ENCODE measurements at regions not wholly inside any gene's neighbourhood (a gene's known extent, or its start where the extent isn't known, plus 50 kb on each side); places are given as distances from the start of the nearest gene placed in this dataset.

DNA sequence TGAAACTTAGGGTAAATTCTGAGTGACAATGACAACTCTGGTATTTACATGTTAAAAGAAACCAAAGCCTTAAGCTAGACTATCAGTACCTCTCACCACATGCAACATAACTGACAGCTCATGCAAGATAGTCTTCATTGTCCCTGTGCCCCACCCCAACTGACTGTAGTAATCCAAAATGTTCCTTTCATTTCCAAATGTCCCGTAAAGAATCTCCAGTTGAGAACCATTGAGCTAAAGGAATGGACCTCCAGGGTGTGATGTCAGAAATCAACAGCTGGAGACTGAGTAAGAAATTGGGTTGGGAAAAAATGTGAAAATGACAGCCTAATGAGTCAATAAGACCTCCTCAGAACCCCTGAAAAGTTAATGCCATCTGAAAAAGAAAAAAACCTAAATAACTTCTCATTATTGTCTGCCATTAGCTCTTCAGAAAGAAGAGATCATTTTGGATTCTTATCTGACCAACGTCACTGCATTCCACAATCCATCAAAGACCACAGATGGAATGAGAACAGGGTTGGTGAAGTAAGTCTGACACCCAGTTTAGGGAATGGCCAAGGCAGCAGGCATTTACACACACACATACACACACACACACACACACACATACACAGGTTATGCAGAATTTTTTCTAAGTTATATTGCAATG is 51.7 kb upstream of the ACVR2A start:
- no peak for DNase-seq

DNA sequence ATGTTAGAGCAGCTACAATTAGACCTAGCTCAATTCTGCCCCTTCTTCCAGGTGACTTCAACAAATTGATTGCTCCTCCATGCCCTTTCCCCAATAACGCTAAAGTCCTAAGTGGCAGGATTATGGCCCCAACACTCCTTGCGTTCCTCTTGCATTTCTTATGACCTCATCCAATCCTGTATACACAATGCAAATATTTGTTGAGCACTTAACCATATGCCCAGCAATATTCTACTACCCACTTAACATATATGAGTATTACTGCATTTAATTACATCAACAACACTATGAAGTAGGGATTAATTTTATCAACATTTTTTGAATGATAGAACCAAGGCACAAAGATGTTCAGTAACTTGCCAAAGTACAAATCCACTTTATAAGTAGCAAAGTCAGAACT is 54.2 kb upstream of the ACVR2A start:
- DNase-seq: no peak

DNA sequence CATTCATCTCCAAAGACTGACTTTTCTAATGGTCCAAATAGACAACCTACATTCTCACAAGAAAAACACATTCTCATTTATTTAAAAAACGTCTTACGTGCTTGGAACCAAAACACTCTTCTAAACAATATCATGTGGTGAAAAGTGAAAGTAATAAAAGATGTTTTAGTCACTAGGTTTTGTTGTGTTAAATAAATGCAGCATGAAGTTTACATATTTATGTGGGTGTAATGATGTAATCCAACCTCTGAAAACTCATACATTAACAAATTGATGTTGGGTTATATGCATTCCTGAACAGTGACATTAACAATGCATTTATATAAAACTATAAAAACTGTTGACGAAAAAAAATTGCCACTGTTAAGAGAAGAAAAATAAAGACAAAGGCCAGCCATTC is 55.1 kb upstream of the ACVR2A start:
- DNase-seq: no peak

DNA sequence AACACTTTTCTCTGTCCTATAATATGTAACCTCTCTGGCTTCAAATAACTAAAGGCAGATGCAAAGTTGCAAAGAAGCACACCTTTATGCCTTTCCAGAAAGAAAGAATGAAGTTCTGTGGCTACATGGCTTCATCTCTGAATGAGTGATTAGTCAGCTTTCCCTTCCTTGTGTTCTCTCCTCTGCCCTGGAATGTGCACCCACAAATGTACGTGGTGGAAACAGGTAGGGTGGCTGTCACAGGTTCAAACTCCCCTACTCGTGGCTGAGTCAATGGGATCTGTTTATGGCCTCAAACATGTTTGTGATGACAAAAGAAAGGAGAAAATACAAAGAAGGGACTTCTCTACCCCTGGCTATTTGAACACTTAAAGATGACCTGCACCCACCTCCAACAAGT is 55.5 kb upstream of the ACVR2A start:
- DNase-seq: no peak

DNA sequence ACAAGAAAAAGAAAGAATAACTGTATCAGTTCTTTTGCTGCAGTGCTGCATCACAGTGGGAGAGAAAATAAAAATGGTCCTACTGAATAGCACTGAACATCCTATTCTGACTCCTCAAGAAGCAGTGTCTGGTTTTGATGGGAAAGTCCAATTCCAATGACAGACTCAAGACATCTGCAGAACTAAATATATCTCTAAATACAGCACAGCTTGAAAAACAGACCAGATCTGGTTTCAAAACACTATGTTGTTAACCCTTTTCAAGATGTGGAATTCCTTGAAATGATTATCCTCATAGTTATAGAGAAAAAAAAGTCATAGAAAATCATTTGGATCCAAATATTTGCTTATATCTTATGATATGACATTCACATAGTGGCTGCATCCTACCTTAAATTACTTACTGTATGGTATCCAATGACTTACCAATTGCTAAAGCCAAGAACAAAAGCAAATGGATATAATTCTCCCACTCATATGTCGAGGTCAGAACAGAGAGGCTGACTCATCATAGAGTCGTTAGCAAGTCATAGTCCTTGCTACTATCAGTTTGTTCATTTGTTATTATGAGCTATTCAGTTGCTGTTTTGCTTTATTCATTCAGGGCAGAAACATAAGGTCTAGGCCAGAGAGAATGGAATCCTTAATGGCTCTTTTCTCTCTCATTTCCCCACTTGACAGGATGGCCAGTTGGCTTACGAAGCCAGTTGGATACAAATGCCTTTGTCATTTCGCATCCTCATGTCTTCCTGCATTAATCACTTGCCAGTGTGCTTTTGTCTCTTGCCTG is 62.5 kb upstream of the ACVR2A start:
- DNase-seq: peak; percentile 77

DNA sequence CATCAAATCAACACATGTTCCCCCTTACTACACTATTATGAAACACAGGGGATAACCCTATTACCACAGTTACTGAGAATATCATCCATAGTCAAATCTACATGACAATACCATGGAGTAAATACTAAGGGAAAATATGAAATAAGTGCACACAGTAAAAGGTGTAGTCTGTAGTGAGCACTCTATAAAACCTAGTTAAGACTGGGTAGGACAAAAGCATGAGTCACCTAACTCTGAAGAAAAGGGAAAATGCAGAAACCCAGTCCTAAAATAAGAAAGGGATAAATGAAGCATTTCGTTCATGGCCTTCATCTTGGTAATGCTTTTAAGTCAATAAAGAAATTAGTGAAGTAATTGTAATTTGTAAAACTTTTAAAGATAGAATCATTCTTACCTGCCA is 65.4 kb upstream of the ACVR2A start:
- no peak for DNase-seq

DNA sequence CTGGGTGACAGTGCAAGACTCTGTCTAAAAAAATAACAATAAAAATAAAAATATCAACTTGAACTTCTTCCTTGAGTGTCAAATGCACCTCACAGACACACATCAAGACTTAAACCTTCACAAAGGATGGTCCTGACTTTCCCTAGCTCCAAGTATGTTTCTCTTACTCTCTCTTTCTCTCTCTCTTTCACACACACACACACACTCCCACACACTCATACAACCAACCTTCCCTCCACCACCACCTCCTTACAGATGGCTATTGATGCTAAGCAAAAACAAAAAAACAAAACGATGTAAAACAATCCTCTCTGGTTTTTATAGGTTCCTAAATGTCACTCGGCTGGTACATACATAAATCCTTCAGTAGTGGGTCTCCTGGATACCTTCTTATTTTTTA is 67.4 kb upstream of the ACVR2A start:
- DNase-seq: no peak

DNA sequence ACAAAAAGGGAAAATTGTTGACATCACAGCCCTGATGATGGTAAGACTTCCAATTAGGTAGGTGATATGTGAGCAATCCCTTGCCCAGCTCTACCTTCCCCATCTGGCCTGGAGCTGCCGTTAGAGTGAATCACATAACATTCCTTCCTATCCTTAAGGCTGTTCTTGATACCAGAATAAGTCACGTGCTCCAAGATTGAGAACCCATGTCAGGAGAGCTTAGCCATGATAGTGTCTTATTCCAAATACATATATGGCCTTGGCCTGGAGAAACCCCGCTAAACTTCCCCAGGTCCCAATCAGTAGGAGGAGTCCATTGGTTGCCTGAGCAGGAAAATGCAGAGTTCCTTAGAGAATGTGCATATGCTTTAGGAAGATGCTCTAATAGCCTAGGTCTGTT is 70.0 kb upstream of the ACVR2A start:
- DNase-seq: no peak

DNA sequence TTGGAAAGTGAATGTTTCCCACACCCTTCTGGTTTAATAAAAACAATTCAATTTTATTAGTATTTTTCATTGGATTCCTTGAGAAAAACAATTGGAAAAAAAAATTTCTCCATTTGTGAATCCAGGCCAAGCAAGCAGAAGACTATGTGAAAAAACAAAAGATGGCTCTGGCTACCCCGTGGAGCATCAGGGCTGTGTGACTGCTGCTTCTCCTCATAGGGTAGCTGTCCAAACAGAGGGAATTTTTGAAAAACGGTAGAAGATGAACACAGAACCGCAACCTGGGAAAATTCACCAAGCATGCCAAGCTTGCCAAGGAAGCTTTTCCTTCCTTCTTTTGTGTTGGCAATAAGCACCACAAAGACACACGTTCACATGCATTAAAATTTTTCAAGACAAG is 71.3 kb upstream of the ACVR2A start:
- DNase-seq: no peak

DNA sequence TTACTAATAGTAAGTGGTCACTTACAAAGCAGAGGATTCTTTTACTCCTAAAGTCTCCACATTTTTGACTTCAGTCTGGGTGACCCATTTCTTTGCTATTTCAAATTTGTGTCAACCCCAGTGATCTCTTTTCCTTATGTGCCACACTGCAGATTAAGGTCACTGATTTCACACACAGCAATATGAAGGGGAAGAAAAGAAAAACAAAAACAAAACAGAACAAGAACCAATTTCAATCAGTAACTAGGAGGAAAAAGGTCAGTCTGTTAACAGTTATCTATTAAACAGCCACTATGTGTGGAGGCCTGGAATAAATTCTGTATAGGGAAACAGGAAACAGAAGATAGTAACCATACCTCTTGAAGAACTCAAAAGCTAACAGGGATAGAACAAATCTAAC is 72.0 kb upstream of the ACVR2A start:
- DNase-seq: no peak

DNA sequence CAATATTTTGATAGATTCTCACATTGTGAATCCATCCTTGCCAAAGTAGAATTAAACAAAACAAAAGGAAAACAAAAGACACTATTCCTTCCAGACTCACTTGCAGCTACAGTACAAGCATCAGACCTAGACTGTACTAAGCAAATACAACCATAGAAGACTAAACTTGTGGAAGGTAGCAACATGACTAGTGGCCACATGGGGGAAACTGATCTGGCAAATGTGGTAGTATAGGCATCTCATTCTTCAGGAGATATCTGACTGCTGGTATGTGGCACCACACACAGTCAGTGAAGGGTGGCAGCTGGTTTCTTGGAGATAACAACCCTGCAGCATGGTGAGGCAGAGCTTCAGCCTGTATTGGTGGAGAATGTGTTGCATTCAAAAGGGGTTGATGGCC is 81.0 kb upstream of the ACVR2A start:
- no peak for DNase-seq

DNA sequence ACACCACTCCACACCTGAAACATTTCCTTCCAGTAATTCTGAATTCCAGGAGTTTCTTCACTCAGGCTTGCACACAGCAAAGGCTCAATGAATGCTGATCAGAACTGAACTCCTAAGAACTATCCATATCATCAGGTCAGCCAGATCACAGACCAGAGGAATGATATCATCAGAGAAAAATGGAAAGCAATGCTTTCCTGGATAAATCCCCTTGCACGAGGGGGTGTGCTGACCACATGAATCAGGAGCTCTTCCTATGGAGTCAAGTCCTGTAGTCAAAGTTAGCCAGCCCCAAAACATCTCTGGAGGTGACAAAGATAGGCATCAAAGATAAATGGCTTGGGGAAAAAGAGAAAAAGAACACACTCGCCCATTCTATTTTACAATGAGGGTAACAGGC is 83.8 kb upstream of the ACVR2A start:
- DNase-seq: no peak

DNA sequence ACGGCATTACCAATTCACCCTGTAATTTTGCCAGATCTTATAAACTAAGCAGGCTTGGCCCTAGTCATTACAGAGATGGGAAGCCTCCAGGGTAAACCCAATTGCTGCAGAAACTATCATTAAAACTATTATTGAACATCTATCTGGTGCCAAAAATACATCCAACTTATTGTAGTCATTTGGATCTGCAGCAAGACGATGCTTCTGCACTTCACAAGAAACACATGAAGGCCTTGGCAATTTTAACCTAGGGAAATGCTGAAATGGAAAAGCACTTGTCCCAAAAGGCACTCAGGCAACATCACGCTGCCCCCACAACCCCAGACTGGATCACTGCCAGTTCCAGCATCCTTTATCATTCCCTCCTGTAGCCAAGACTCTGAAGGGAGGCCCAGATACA is 85.3 kb upstream of the ACVR2A start:
- no peak for DNase-seq

DNA sequence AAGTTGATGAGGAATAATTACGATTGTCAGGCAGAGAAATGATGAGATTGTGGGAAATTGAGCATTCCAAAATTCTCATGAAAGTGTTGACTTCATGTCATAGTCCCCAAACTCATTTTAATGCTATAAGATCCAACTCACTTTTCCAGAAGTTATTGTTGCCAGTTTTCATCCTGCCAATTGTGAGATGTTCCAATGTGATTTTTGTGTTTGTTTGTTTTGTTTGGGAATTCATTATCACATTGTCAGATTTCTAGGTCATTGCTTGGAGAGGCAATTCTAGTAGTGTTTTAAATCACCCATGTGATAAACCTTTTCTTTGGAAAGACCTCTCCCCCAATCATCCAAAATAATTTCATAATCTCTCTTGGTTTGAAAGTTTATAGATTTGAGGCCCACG is 86.0 kb upstream of the ACVR2A start:
- no peak for DNase-seq

DNA sequence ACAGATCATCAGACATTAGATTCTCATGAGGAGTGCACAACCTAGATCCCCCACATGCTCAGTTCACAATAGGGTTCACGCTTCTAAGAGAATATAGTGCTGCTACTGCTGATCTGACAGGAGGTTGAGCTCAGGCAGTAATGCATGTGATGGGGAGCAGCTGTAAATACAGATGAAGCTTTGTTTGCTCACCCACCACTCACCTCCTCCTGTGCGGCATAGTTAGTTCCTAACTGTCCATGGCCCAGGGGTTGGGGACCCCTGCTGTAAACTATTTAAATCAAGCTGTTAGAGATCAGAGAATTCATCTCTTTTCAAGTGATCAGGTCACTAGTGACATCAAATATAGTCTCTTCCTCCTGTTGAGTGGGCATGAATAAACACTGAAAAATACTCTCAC is 88.8 kb upstream of the ACVR2A start:
- peak; percentile 32 for DNase-seq

DNA sequence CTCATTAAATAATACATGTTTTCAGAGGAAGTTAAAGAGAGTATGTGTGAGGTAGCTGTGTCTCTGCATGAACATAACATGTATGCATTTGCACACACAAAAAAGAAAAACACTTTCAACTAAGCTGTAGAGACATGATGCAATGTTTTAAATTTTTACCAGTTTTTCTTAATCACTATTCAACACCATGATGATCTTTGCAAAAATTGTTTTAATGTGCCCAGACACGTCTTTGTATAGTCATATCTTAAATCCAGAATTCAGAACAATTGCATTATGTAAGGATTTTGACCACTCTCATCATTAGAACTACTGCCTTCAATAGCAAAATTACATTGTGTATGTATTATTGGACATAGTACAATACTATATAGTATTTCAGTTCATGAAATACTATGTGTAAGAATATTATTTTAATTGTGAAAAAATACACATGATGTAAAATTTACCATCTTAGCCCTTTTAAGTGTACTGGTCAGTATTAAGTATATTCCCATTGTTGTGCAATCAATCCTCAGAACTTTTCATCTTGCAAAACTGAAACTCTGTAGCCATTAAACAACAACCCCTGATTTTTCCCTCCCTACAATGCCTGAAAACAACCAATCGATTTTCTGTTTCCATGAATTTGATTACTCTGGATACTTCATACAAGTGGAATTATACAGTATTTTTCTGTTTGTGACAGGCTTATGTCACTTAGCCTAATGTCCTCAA is 104.5 kb upstream of the ACVR2A start:
- no peak for DNase-seq

DNA sequence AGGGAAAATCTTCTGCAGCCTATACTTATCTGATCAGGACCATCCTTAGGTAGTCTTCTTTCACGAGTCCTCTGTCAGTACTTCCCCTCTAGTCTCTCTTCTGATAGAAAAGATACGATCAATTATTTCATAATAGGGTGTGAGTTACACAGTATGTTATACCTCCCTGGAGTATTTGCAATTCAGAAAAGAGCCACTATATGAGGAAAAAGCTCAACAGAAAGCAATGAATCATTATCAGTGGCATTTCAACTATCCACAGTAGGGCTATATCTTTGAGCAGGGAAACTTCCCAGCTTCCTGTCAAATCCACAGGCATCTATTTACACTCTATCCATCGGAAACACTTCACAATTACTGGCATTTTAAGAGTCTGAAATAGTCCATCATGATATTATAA is 105.3 kb upstream of the ACVR2A start:
- DNase-seq: no peak

DNA sequence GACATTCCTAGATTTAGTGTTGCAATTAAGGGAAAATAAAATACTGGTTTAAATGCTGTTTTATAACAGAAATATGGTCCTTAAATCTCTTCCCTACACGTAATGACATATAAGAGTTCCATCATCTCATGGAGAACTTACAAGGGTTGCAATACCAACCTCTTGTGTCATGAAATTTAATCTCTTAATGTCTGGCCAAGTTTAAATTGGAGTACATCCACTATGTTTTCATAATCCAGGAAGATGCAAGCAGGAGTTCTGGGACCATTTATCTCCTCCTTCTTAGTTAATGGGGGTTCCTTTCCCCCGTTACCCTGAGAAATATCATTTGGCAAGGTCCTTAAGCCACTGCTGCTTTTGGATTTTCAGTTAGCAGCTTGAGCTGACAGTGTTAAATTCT is 126.0 kb upstream of the ACVR2A start:
- DNase-seq: no peak

DNA sequence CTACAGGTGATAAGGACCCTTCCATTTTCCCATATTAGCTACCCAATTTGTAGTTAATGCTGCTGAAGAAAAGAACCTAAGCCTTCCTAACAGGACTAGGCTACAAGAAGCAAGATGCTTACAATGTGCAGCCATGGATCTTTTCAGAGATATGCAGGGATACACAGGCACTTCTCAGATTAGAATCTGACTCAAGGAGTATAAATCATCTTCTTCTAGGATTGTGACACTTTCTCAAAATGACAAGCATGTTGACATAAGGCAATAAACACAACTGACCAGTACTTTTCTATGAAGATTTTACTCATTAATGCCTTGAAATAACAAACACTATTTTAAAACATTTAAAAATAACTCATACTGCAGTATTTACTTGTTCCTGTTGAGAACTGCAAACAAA is 127.9 kb upstream of the ACVR2A start:
- no peak for DNase-seq

DNA sequence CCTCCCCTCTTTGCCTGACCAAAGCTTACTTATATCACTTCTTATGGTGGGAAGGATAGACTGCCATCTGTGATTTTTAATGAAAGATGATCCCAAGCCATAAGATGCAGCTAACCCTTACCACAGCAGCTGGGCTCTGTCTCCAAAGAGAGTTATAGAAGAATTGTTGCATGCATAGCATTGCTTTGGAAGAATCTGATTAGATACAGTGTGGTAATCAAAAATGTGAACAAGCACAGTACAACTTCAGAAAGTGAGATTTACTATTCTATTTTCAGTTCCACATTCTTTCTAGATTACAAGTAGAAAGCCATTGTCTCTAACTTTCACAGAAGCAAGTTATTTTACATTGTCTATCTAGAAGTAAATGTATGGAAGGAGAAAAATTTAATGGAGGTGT is 129.0 kb upstream of the ACVR2A start:
- peak; percentile 7 for DNase-seq

DNA sequence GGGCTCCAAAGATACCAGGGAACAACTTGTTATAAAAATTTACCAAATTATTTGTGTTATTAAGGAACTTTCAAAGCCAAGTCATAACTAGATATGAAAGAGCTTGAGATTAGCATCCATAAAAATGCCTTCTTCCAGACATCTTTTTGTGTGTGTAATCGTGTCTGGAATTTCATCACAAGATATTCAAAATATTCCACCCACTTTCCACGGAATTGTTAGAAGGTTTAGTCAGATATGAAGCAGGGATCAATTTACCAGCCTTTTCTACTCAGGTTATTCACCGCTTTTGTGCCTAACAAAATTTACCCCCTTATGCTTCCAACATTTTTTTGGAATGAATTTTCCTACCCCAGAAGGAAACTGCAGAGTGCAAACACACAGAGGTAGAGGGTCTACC is 130.2 kb upstream of the ACVR2A start:
- no peak for DNase-seq

DNA sequence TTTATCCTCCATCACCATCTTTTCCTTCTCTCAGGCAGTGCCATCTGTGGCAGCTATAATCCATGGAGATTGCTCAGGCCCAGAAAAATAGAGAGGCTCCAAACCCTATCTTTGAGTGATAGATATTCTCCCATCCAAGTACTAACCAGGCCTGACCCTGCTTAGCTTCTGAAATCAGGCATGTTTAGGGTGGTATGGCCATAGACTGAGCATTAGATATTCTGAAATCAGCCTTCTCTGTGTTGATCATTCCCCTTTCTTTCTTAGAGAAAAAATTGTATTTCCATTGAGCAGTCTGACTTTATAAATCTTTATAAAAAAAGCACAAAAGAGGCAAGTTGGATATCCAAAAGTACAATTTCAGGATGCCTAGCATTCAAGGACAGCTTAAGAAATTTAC is 131.5 kb upstream of the ACVR2A start:
- DNase-seq: no peak

DNA sequence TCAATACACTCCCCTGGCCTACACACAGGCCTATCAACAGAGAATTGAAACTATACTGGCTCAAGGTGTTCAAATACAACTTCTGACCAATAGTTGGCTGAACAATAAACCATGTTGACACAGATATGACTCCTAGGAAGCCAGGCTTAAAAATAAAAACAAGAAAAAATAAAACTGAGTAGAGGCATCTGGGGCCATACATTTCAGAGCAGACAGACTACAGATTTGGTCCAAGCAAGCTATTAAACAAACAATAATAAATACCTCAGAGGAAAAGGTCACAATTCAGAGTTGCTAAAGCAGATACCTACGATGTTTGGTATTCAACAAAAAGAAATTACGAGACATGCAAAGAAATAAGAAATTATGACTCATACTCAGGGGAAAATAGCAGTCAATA is 132.8 kb upstream of the ACVR2A start:
- DNase-seq: no peak

DNA sequence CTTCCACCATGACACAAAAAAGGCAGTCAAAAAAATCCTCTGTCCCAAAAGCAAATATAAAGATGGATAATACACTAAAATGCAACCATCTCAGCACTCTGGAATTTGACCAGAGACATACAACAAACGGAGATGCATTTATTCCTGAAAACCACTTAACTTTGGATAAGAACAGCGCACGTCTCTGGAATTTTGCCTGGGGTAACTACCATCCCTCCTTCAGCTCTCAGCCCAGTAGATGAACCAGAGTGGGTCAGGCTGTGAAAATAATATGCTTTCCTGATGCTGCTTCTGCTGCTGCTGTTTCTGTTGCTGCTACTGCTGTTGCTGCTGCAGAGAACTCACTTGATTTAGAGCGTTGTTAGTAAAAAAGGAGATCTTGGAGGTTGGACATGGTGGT is 133.8 kb upstream of the ACVR2A start:
- DNase-seq: no peak
